ENCODE measurements at regions not wholly inside any gene's neighbourhood (a gene's known extent, or its start where the extent isn't known, plus 50 kb on each side); places are given as distances from the start of the nearest gene placed in this dataset.

DNA sequence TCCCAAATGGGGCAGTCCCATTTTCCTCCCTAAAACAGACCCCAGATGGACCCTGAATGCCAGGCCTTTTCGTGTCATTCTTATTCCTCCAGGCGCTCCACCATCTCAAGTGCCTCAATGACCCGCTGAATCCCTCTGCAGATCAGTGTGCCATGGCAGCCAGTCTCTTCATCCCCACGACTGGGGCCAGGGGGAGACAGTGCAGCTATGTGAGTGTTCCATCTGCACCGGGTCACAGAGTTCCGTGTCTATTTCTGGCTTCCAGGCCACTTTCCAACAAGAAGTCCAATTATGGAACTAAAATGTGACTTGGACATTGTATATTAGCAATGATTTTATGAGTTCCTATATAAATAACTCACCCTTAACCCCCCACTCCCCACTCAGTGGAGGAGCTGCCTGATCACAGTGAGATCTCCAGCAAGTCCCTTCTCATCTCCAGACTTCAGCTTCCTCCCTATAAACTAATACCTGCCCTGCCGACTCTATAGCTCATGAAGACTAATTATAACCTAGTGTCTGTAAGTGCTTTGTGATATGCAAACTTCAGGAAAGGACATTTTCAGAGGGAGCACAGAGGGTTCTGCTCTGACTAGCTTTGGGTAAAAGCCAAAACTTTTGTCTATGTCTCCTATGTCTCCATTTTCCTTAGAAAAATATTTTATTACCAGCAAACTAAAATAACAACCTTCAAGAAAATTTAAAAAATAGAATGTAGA lies 56.3 kb upstream of the NFASC start:
- no peak for DNase-seq (ENCODE audit: low read depth)
- H3K4me3 ChIP-seq (ENCODE audit: low read depth, low read length): no peak overlapping the region

DNA sequence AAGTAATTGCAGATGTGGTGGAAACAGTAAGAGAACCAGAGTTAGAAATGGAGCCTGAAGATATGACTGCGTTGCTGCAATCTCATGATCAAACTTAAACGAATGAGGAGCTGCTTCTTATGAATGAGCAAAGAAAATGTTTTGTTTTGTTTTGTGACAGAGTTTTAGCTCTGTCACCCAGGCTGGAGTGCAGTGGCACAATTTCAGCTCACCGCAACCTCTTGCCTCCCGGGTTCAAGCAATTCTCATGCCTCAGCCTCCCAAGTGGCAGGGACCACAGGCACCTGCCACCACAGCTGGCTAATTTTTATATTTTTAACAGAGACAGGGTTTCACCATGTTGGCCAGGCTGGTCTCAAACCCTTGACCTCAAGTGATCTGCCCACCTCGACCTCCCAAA lies 53.3 kb upstream of the NFASC start:
- no peak for DNase-seq (ENCODE audit: low read depth)
- H3K4me3 ChIP-seq (ENCODE audit: low read depth, low read length): no peak overlapping the region

DNA sequence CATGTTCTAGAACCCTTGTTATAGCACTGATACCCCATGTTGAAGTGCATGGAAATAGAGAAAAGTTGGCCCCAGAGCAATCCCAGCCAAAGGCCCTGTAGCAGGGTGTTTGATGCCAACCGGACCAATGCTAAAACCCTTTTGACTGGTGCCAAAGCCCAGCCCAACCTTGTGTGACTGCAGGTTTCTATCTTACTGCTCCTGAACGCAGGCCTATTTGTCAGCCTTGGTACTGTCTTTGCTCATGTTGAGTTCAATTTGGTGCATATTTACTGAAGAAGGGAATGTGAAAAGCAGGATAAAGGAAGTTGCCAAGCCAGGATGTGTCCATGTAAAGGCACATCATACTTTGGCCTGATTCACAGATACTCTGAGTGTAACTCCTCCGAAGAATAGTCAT lies 51.7 kb upstream of the NFASC start:
- no peak for DNase-seq (ENCODE audit: low read depth)
- H3K4me3 ChIP-seq (ENCODE audit: low read depth, low read length): no peak overlapping the region

DNA sequence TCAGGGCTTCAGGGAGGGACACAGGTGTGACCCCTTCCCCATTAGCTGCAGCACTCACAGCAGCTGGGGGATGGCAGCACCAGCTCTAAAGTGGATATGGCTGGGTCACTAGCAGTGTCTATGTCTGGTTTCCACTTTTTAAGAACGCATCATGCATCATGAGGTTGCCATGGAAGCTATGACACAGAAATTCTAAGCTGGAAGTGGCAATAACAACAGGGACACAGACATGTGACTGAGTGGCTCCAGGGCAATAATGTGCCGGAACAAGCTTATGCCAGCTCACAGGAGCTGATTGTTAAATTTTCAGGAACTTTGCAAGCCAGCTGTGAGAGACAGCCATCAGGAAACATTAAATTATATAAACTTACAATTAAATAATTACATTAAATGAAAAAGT lies 51.2 kb upstream of the NFASC start:
- no peak overlapping the region for H3K4me3 ChIP-seq (ENCODE audit: low read depth, low read length)
- no peak for DNase-seq (ENCODE audit: low read depth)
